IPS DF 6.9 (cell line): ENCODE measurements at regions not wholly inside any gene's neighbourhood (a gene's known extent, or its start where the extent isn't known, plus 50 kb on each side); places are given as distances from the start of the nearest gene placed in this dataset.

Experiments
- DNase-seq: peaks from one replicate; pipeline ENCODE4 v3.0.0-alpha.2; 2013; ENCODE audit warnings: low read depth, low spot score
- H3K27ac ChIP-seq: one replicate; pipeline ENCODE4 v1.5.1; 2013; ENCODE audit warnings: low read length, control low read depth
- H3K27me3 ChIP-seq: 2 replicates; pipeline ENCODE4 v1.6.1; 2013; ENCODE audit warnings: mild to moderate bottlenecking, low read length; ENCODE audit not compliant: control insufficient read depth, insufficient read depth
- H3K36me3 ChIP-seq: 2 replicates; pipeline ENCODE4 v1.6.1; 2013; ENCODE audit warnings: low read length; ENCODE audit not compliant: control insufficient read depth, insufficient read depth
- H3K4me1 ChIP-seq: 2 replicates; pipeline ENCODE4 v1.6.1; 2013; ENCODE audit warnings: low read length; ENCODE audit not compliant: control insufficient read depth, insufficient read depth
- H3K4me3 ChIP-seq: 2 replicates; pipeline ENCODE4 v1.5.1; 2013; ENCODE audit warnings: mild to moderate bottlenecking, low read length
- H3K9me3 ChIP-seq: 2 replicates; pipeline ENCODE4 v1.6.1; 2013; ENCODE audit warnings: low read length, inconsistent platforms; ENCODE audit not compliant: control insufficient read depth, insufficient read depth
- WGBS: extraction: QIAGEN DNeasy Blood & Tissue Kit; methylation state at CpG from one replicate; pipeline ENCODE4 v1.1.7; 2013; ENCODE audit warnings: mixed read lengths, missing lambda C conversion rate; ENCODE audit not compliant: insufficient read length, insufficient coverage; 5-methylcytosine and 5-hydroxymethylcytosine counted together

- H3K4me1 ChIP-seq = no peaks in the 10 kb centered on the region
- no peak for DNase-seq
- no CpG with 5 or more reads among the region's 1 CpG for WGBS
- H3K27ac ChIP-seq = no peak overlapping the region
- no peaks in the 10 kb centered on the region for H3K27me3 ChIP-seq
- no peak overlapping the region for H3K4me3 ChIP-seq
- no peaks in the 10 kb centered on the region for H3K36me3 ChIP-seq
- no peaks in the 10 kb centered on the region for H3K9me3 ChIP-seq
Observed at GRCh38 chr5:74122175-74122574, 496.2 kb downstream of the ARHGEF28 start.

- Histone ChIP-seq H3K27ac (no peak overlapping the region), H3K9me3 (no peaks in the 10 kb centered on the region), H3K4me3 (no peak overlapping the region), H3K36me3 (no peaks in the 10 kb centered on the region), H3K27me3 (no peaks in the 10 kb centered on the region), H3K4me1 (no peaks in the 10 kb centered on the region)
- whole genome bisulfite sequencing = no CpG with 5 or more reads among the region's 3 CpGs
- DNase-seq = no peak
Observed at GRCh38 chr5:74120585-74120984, 494.6 kb downstream of the ARHGEF28 start.

- Histone ChIP-seq H3K9me3 (no peaks in the 10 kb centered on the region), H3K36me3 (no peaks in the 10 kb centered on the region), H3K4me1 (no peaks in the 10 kb centered on the region), H3K4me3 (no peak overlapping the region), H3K27ac (no peak overlapping the region), H3K27me3 (no peaks in the 10 kb centered on the region)
- WGBS = no CpG with 5 or more reads among the region's 2 CpGs
- DNase-seq = no peak
Observed at GRCh38 chr5:74118071-74118470, 492.1 kb downstream of the ARHGEF28 start.

GRCh38 chr5:74116984-74117383 is 491.0 kb downstream of the ARHGEF28 start:
- no peaks in the 10 kb centered on the region for H3K4me1 ChIP-seq
- no peaks in the 10 kb centered on the region for H3K36me3 ChIP-seq
- no peak for DNase-seq
- WGBS = no CpG with 5 or more reads among the region's 3 CpGs
- no peaks in the 10 kb centered on the region for H3K9me3 ChIP-seq
- H3K4me3 ChIP-seq = no peak overlapping the region
- no peaks in the 10 kb centered on the region for H3K27me3 ChIP-seq
- no peak overlapping the region for H3K27ac ChIP-seq

- no peak for DNase-seq
- Histone ChIP-seq H3K27ac (no peak overlapping the region), H3K4me3 (no peak overlapping the region), H3K27me3 (no peaks in the 10 kb centered on the region), H3K36me3 (no peaks in the 10 kb centered on the region), H3K4me1 (no peaks in the 10 kb centered on the region), H3K9me3 (no peaks in the 10 kb centered on the region)
- no CpG with 5 or more reads among the region's 1 CpG for WGBS
Observed at GRCh38 chr5:74116266-74116665, 490.3 kb downstream of the ARHGEF28 start.

- DNase-seq = no peak
- Histone ChIP-seq H3K27me3 (no peaks in the 10 kb centered on the region), H3K4me3 (no peak overlapping the region), H3K9me3 (no peaks in the 10 kb centered on the region), H3K36me3 (no peaks in the 10 kb centered on the region), H3K27ac (no peak overlapping the region), H3K4me1 (no peaks in the 10 kb centered on the region)
- no CpG with 5 or more reads among the region's 2 CpGs for WGBS
Observed at GRCh38 chr5:74113927-74114326, 487.9 kb downstream of the ARHGEF28 start.

GRCh38 chr5:74113196-74113540 is 487.2 kb downstream of the ARHGEF28 start:
- H3K36me3 ChIP-seq = no peaks in the 10 kb centered on the region
- H3K27ac ChIP-seq = no peak overlapping the region
- H3K9me3 ChIP-seq = no peaks in the 10 kb centered on the region
- no peaks in the 10 kb centered on the region for H3K4me1 ChIP-seq
- no peaks in the 10 kb centered on the region for H3K27me3 ChIP-seq
- no CpG with 5 or more reads among the region's 1 CpG for WGBS
- H3K4me3 ChIP-seq = no peak overlapping the region
- DNase-seq = no peak

- no peak overlapping the region for H3K4me3 ChIP-seq
- WGBS = no CpG with 5 or more reads among the region's 3 CpGs
- H3K36me3 ChIP-seq = no peaks in the 10 kb centered on the region
- H3K27me3 ChIP-seq = no peaks in the 10 kb centered on the region
- no peak for DNase-seq
- no peaks in the 10 kb centered on the region for H3K4me1 ChIP-seq
- no peak overlapping the region for H3K27ac ChIP-seq
- no peaks in the 10 kb centered on the region for H3K9me3 ChIP-seq
Observed at GRCh38 chr5:74112372-74113195, 486.6 kb downstream of the ARHGEF28 start.

- no CpG with 5 or more reads among the region's 2 CpGs for WGBS
- H3K9me3 ChIP-seq = no peaks in the 10 kb centered on the region
- no peak for DNase-seq
- H3K4me3 ChIP-seq = no peak overlapping the region
- H3K27me3 ChIP-seq = no peaks in the 10 kb centered on the region
- no peaks in the 10 kb centered on the region for H3K4me1 ChIP-seq
- H3K36me3 ChIP-seq = no peaks in the 10 kb centered on the region
- H3K27ac ChIP-seq = no peak overlapping the region
Observed at GRCh38 chr5:74111764-74112163, 485.8 kb downstream of the ARHGEF28 start.

- DNase-seq = no peak
- Histone ChIP-seq H3K27ac (no peak overlapping the region), H3K4me3 (no peak overlapping the region), H3K4me1 (no peaks in the 10 kb centered on the region), H3K27me3 (no peaks in the 10 kb centered on the region), H3K36me3 (no peaks in the 10 kb centered on the region), H3K9me3 (no peaks in the 10 kb centered on the region)
- no CpG with 5 or more reads among the region's 4 CpGs for WGBS
Observed at GRCh38 chr5:74109344-74109743, 483.3 kb downstream of the ARHGEF28 start.

- Histone ChIP-seq H3K9me3 (no peaks in the 10 kb centered on the region), H3K27me3 (no peaks in the 10 kb centered on the region), H3K4me3 (no peak overlapping the region), H3K36me3 (no peaks in the 10 kb centered on the region), H3K4me1 (no peaks in the 10 kb centered on the region), H3K27ac (no peak overlapping the region)
- no peak for DNase-seq
Observed at GRCh38 chr5:74107899-74108298, 481.9 kb downstream of the ARHGEF28 start.
